ENCODE measurements at regions not wholly inside any gene's neighbourhood (a gene's known extent, or its start where the extent isn't known, plus 50 kb on each side); places are given as distances from the start of the nearest gene placed in this dataset.

- no peak for DNase-seq
These were observed 57.8 kb upstream of the USP24 start for GRCh38 chr1:55272994-55273393.
